A673 (cell line): ENCODE measurements at regions not wholly inside any gene's neighbourhood (a gene's known extent, or its start where the extent isn't known, plus 50 kb on each side); places are given as distances from the start of the nearest gene placed in this dataset.

Experiments used
- BruUV-seq: library from RNA; stranded (reverse); fragments of 400-500 nt; replicated peaks from 2 replicates; lab custom pipeline; 2021; lab: Mats Ljungman, UMichigan
- CTCF ChIA-PET: fragments of 300-600 bp; sonication (Branson Sonifier 250); formaldehyde crosslinking; loops from one replicate; lab custom pipeline; 2022; ENCODE audit warnings: antibody characterized with exemption; lab: Charles Lee
- POLR2A ChIA-PET: fragments of 300-600 bp; sonication (Branson Sonifier 250); formaldehyde crosslinking; loops from one replicate; lab custom pipeline; 2022; ENCODE audit warnings: antibody characterized with exemption; ENCODE audit not compliant: low non-redundant PET; lab: Charles Lee
- DNase-seq: peaks from one replicate; pipeline ENCODE4 v3.0.0-alpha.2; 2015; ENCODE audit warnings: low spot score
- H3K27ac ChIP-seq: fragments of 200-600 bp; sonication (generic); 2 replicates; pipeline ENCODE4 v1.5.1; 2016; ENCODE audit warnings: mixed run types, low read depth, mild to moderate bottlenecking, mixed read lengths, antibody characterized with exemption, low read length; ENCODE audit not compliant: poor library complexity, severe bottlenecking
- H3K27me3 ChIP-seq: fragments of 200-600 bp; sonication (generic); replicated peaks from 2 replicates; pipeline ENCODE4 v1.6.1; 2017; ENCODE audit warnings: mixed run types, low read depth, mild to moderate bottlenecking, mixed read lengths, antibody characterized with exemption, low read length; ENCODE audit not compliant: insufficient read depth, poor library complexity
- H3K36me3 ChIP-seq: fragments of 200-600 bp; sonication (generic); 2 replicates; pipeline ENCODE4 v1.6.1; 2016; ENCODE audit warnings: mixed run types, mild to moderate bottlenecking, mixed read lengths, antibody characterized with exemption, low read length; ENCODE audit not compliant: insufficient read depth, poor library complexity, severe bottlenecking
- H3K4me1 ChIP-seq: fragments of 200-600 bp; sonication (generic); 2 replicates; pipeline ENCODE4 v1.6.1; 2017; ENCODE audit warnings: mixed run types, mild to moderate bottlenecking, mixed read lengths, antibody characterized with exemption, low read length; ENCODE audit not compliant: insufficient read depth, poor library complexity, severe bottlenecking
- H3K4me3 ChIP-seq: fragments of 200-600 bp; sonication (generic); 2 replicates; pipeline ENCODE4 v1.5.1; 2016; ENCODE audit warnings: low read depth, mixed run types, mild to moderate bottlenecking, mixed read lengths, low read length; ENCODE audit not compliant: poor library complexity, severe bottlenecking
- H3K9me3 ChIP-seq: fragments of 200-600 bp; sonication (generic); 2 replicates; pipeline ENCODE4 v1.6.1; 2016; ENCODE audit warnings: mixed run types, low read depth, mild to moderate bottlenecking, mixed read lengths, antibody characterized with exemption, low read length; ENCODE audit not compliant: poor library complexity, severe bottlenecking
- CTCF ChIP-seq: fragments of 300-800, 200-600 bp; sonication (generic); conservative IDR thresholded peaks from 2 replicates; pipeline ENCODE4 v1.5.1; 2017; ENCODE audit warnings: low read depth, mild to moderate bottlenecking, antibody characterized with exemption, low read length, moderate library complexity, mixed read lengths
- EZH2 ChIP-seq: fragments of 200-600 bp; sonication (generic); IDR thresholded peaks from 2 replicates; pipeline ENCODE4 v1.6.1; 2017; ENCODE audit warnings: borderline replicate concordance, low read depth, mild to moderate bottlenecking, mixed read lengths, antibody characterized with exemption, low read length; ENCODE audit not compliant: poor library complexity, severe bottlenecking
- intact Hi-C: fragments of 100-400 bp; cut with micrococcal nuclease; formaldehyde crosslinking; loops from one replicate; pipeline ENCODE4 v1.10.0; 2022; ENCODE audit not compliant: unreplicated experiment

GRCh38 chr10:108050626-108051025 is 886.1 kb upstream of the SORCS1 start:
- ChIA-PET CTCF (no interaction called here), POLR2A (no interaction called here)
- no peak overlapping the region for H3K27ac ChIP-seq
- intact Hi-C loops, result no loop called here
- no TSS peak for BruUV-seq
- no peaks in the 10 kb centered on the region for H3K9me3 ChIP-seq
- peaks cover 17% of the 10 kb centered on the region for H3K4me1 ChIP-seq
- TF ChIP-seq EZH2, result no peak
- TF ChIP-seq CTCF, result no peak
- no peaks in the 10 kb centered on the region for H3K36me3 ChIP-seq
- no peak overlapping the region for H3K4me3 ChIP-seq
- DNase-seq, result no peak
- no peaks in the 10 kb centered on the region for H3K27me3 ChIP-seq

GRCh38 chr10:108049668-108050067 is 885.2 kb upstream of the SORCS1 start:
- intact Hi-C loops, result no loop called here
- CTCF ChIA-PET, result no interaction called here

GRCh38 chr10:108048898-108049297 is 884.4 kb upstream of the SORCS1 start:
- CTCF ChIA-PET, result no interaction called here
- H3K27ac ChIP-seq, result no peak overlapping the region
- H3K36me3 ChIP-seq, result no peaks in the 10 kb centered on the region
- no peaks in the 10 kb centered on the region for H3K27me3 ChIP-seq
- H3K4me3 ChIP-seq, result no peak overlapping the region
- no peaks in the 10 kb centered on the region for H3K9me3 ChIP-seq
- H3K4me1 ChIP-seq, result peaks cover 13% of the 10 kb centered on the region
- intact Hi-C loops, result no loop called here
- POLR2A ChIA-PET, result no interaction called here
- no TSS peak for BruUV-seq
- TF ChIP-seq CTCF, result no peak
- TF ChIP-seq EZH2, result no peak
- DNase-seq, result no peak

More at GRCh38 chr10:108049668-108050067, 885.2 kb upstream of the SORCS1 start:
- Histone ChIP-seq H3K27ac (no peak overlapping the region), H3K36me3 (no peaks in the 10 kb centered on the region), H3K9me3 (no peaks in the 10 kb centered on the region), H3K4me1 (peaks cover 17% of the 10 kb centered on the region), H3K27me3 (no peaks in the 10 kb centered on the region), H3K4me3 (no peak overlapping the region)
- no TSS peak for BruUV-seq
- POLR2A ChIA-PET, result no interaction called here
- TF ChIP-seq EZH2 (no peak), CTCF (no peak)
- no peak for DNase-seq
